Loucy (cell line): ENCODE measurements at regions not wholly inside any gene's neighbourhood (a gene's known extent, or its start where the extent isn't known, plus 50 kb on each side); places are given as distances from the start of the nearest gene placed in this dataset.
"Not testable (repeated sequence)": the region's sequence is repeated elsewhere in the genome, so short reads cannot be mapped to it uniquely, and the experiment has no call there.

Experiments used
- EZH2phosphoT487 ChIP-seq: fragments of 200-600 bp; IDR thresholded peaks from 2 replicates; pipeline ENCODE4 v1.6.1; 2018; ENCODE audit warnings: antibody characterized with exemption, mild to moderate bottlenecking, moderate library complexity, borderline replicate concordance
- TF ChIP-seq, protein P1 (sequence below): fragments of 200-600 bp; sonication (generic); conservative IDR thresholded peaks from 2 replicates; pipeline ENCODE4 v1.5.1; 2014; ENCODE audit warnings: mild to moderate bottlenecking, antibody characterized with exemption, low read length

DNA sequence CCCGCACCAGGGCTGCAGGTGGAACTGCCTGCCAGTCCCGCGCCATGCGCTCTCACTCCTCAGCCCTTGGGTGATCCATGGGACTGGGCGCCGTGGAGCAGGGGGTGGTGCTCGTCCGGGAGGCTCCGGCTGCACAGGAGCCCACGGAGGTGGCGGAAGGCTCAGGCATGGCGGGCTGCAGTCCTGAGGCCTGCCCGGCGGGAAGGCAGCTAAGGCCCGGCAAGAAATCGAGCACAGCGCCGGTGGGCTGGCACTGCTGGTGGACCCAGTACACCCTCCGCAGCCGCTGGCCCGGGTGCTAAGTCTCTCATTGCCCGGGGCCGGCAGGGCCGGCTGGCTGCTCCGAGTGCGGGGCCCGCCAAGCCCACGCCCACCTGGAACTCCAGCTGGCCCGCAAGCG is 976.0 kb downstream of the ADGRL2 start:
- TF ChIP-seq, protein P1, sequence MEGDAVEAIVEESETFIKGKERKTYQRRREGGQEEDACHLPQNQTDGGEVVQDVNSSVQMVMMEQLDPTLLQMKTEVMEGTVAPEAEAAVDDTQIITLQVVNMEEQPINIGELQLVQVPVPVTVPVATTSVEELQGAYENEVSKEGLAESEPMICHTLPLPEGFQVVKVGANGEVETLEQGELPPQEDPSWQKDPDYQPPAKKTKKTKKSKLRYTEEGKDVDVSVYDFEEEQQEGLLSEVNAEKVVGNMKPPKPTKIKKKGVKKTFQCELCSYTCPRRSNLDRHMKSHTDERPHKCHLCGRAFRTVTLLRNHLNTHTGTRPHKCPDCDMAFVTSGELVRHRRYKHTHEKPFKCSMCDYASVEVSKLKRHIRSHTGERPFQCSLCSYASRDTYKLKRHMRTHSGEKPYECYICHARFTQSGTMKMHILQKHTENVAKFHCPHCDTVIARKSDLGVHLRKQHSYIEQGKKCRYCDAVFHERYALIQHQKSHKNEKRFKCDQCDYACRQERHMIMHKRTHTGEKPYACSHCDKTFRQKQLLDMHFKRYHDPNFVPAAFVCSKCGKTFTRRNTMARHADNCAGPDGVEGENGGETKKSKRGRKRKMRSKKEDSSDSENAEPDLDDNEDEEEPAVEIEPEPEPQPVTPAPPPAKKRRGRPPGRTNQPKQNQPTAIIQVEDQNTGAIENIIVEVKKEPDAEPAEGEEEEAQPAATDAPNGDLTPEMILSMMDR, result not testable (repeated sequence)
- TF ChIP-seq EZH2phosphoT487, result not testable (repeated sequence)
